Activated T-helper 17 cell treated with anti-CD3 and anti-CD28 coated beads, Interleukin-2, amount 50 U/mL, for 72 hours (primary cell): ENCODE measurements at regions not wholly inside any gene's neighbourhood (a gene's known extent, or its start where the extent isn't known, plus 50 kb on each side); places are given as distances from the start of the nearest gene placed in this dataset.
"Not testable (repeated sequence)": the region's sequence is repeated elsewhere in the genome, so short reads cannot be mapped to it uniquely, and the experiment has no call there.

ENCODE experiments used
- ATAC-seq: fragments of 150-1000 bp; cut with Tn5 transposase; replicated peaks from 2 replicates; pipeline ENCODE4 v1.10.0; 2021; ENCODE audit warnings: mild to moderate bottlenecking, moderate library complexity
- H3K27ac Mint-ChIP-seq: one replicate; pipeline ENCODE4 v1.8.0; 2022; ENCODE audit warnings: mixed read lengths
- H3K27me3 Mint-ChIP-seq: one replicate; pipeline ENCODE4 v1.8.0; 2022; ENCODE audit warnings: mixed read lengths
- H3K36me3 Mint-ChIP-seq: one replicate; pipeline ENCODE4 v1.8.0; 2022; ENCODE audit warnings: low read depth, mild to moderate bottlenecking, mixed read lengths
- H3K4me1 Mint-ChIP-seq: one replicate; pipeline ENCODE4 v1.8.0; 2022; ENCODE audit warnings: mixed read lengths
- H3K4me3 Mint-ChIP-seq: one replicate; pipeline ENCODE4 v1.8.0; 2022; ENCODE audit warnings: mild to moderate bottlenecking, mixed read lengths
- H3K9me3 Mint-ChIP-seq: one replicate; pipeline ENCODE4 v1.8.0; 2022; ENCODE audit warnings: mixed read lengths

- ATAC-seq, H3K4me1 Mint-ChIP-seq, H3K27ac Mint-ChIP-seq, H3K36me3 Mint-ChIP-seq, H3K4me3 Mint-ChIP-seq, H3K9me3 Mint-ChIP-seq, H3K27me3 Mint-ChIP-seq: not testable (repeated sequence)
Observed at GRCh38 chr3:75332090-75332489, 332.0 kb upstream of the FRG2C start.

DNA sequence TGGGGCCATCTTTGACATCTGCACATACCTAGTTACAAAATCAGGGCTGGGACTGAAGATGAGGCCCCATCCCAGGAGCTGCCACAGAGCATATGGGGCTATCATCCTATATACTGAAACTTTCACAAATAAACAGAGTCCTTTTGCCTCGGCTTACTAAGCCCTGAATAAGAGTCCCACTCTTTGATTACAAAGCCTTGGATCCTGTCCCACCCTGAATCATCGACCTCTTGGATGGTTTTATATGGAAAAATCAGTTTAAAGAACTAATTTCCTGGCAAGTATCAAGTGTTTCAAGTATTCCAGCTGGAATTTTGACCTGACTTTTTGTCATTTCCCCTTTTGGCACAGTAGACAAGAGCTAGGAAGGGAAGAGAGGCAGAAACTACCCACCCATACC is 331.3 kb upstream of the FRG2C start:
- no peak for ATAC-seq
- Mint-ChIP-seq H3K4me3 (no peak overlapping the region), H3K4me1 (no peaks in the 10 kb centered on the region), H3K36me3 (no peaks in the 10 kb centered on the region), H3K9me3 (no peaks in the 10 kb centered on the region), H3K27me3 (peaks cover 3% of the 10 kb centered on the region), H3K27ac (no peak overlapping the region)

DNA sequence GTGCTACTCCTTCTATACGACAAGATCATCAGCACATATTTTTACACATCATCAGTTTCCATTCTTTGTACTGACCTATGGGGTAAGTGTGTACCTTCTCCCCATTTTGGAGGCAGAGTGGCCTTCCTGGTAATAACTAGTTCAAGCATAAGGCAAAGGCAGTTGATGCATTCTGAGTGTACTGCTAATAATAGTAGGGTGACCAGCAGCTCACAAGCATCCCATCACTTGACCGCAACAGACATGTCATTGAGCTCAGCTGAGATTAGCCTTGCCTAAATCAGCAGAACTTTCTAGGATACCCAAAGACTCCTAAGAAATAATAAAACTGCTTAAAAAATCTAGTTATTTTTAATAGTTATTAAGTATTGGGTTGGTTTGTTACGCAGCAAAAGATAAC is 329.8 kb upstream of the FRG2C start:
- Mint-ChIP-seq H3K27ac (no peak overlapping the region), H3K4me1 (no peaks in the 10 kb centered on the region), H3K4me3 (no peak overlapping the region), H3K36me3 (no peaks in the 10 kb centered on the region), H3K9me3 (no peaks in the 10 kb centered on the region), H3K27me3 (peaks cover 3% of the 10 kb centered on the region)
- no peak for ATAC-seq

DNA sequence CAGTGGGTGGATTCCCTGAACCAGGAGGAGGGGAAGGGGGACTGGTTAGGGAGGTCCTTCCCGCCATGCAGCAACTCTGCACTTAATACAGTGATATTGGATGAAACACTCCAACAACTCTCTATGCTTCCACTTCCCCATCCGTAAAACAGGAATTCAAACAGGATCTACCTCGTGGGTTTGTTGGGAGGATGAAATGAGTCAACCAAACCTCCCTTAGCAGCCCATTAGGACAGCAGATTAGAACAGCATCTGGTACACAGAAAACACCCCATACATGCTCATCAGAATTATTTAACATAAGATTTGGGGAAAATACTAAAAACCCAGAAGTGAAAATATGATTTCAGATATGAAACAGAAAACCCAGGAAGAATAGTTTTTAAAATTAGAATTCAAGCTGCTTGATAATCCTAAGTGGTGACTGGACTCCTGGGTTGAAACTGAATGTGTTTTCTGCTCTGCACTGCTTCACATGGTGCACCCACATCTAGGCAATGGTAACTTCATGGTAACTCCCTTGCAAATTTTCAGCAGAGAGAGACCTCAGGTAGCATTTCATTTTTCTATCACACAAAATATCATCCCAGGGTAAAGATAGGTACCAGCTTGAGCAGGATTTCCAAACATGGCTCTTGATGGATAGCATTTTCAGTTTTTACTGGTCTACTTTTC is 326.8 kb upstream of the FRG2C start:
- no peaks in the 10 kb centered on the region for H3K4me1 Mint-ChIP-seq
- no peak for ATAC-seq
- no peak overlapping the region for H3K27ac Mint-ChIP-seq
- no peak overlapping the region for H3K4me3 Mint-ChIP-seq
- H3K36me3 Mint-ChIP-seq: no peaks in the 10 kb centered on the region
- H3K27me3 Mint-ChIP-seq: peaks cover 6% of the 10 kb centered on the region
- no peaks in the 10 kb centered on the region for H3K9me3 Mint-ChIP-seq

- H3K9me3 Mint-ChIP-seq: no peaks in the 10 kb centered on the region
- H3K27me3 Mint-ChIP-seq: peaks cover 10% of the 10 kb centered on the region
- no peak for ATAC-seq
- H3K36me3 Mint-ChIP-seq: no peaks in the 10 kb centered on the region
- H3K4me1 Mint-ChIP-seq: no peaks in the 10 kb centered on the region
- H3K27ac Mint-ChIP-seq: no peak overlapping the region
- H3K4me3 Mint-ChIP-seq: no peak overlapping the region
Observed at GRCh38 chr3:75338342-75338741, 325.8 kb upstream of the FRG2C start.

DNA sequence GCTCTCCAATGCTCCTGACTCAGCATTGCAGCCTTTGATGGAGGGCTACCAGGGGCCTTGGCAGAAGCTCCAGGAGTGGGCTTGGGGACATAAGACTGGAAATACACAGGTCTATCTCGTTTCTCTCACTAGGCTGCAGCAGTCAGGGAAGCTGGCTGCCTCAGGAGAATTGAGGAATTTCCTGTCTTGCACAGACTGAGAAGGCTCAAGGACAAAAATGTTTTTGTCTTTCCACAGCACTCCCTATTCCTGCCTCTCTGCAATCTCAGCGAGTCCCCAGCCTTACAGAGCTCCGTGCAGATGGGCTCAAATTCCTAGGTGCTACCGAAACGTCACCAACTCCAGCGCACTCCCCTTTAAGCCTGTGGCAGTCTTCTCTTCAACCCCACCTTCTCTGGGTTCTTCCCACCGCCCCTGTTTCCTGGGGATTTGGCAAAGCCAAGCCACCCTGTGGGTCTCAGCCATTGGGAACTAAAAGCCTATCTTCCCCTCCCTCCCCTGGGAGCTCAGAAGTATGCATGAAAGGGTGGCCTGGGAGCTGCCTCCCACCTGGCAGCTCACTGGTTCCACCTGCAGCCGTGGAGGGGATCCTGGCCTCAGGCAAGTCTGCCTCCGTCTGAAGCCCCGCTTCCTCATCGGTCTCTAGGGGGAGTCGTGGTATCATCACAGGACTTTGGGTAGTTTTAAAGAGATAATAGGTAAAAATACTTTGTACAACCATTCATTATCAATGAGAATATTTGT is 322.6 kb upstream of the FRG2C start:
- no peak overlapping the region for H3K27ac Mint-ChIP-seq
- ATAC-seq: no peak
- no peaks in the 10 kb centered on the region for H3K9me3 Mint-ChIP-seq
- no peaks in the 10 kb centered on the region for H3K36me3 Mint-ChIP-seq
- peaks cover 7% of the 10 kb centered on the region for H3K27me3 Mint-ChIP-seq
- no peak overlapping the region for H3K4me3 Mint-ChIP-seq
- no peaks in the 10 kb centered on the region for H3K4me1 Mint-ChIP-seq

DNA sequence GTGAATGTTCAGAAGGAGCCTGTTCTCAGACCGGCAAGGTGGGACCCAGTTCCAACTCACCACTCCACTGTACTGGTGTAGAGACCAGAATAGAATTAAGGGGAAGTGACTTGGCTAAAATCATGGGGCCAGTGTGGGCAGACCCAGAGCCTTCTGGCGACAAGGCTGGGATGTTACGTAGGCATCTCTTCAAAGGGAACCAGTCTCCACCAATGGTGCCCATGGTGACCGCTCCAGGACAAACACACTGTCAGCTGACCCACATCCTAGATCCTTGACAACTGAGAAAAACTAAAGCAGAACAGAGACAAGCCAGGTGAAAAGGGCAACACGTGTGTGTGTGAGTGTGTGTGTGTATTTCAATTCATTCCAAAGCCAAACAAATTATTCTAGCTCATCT is 321.7 kb upstream of the FRG2C start:
- Mint-ChIP-seq H3K9me3 (no peaks in the 10 kb centered on the region), H3K4me1 (no peaks in the 10 kb centered on the region), H3K27ac (no peak overlapping the region), H3K27me3 (peaks cover 7% of the 10 kb centered on the region), H3K4me3 (no peak overlapping the region), H3K36me3 (no peaks in the 10 kb centered on the region)
- ATAC-seq: no peak

GRCh38 chr3:75350536-75350935 is 313.6 kb upstream of the FRG2C start:
- H3K36me3 Mint-ChIP-seq, H3K4me1 Mint-ChIP-seq, H3K9me3 Mint-ChIP-seq, ATAC-seq, H3K27ac Mint-ChIP-seq, H3K27me3 Mint-ChIP-seq, H3K4me3 Mint-ChIP-seq: not testable (repeated sequence)

DNA sequence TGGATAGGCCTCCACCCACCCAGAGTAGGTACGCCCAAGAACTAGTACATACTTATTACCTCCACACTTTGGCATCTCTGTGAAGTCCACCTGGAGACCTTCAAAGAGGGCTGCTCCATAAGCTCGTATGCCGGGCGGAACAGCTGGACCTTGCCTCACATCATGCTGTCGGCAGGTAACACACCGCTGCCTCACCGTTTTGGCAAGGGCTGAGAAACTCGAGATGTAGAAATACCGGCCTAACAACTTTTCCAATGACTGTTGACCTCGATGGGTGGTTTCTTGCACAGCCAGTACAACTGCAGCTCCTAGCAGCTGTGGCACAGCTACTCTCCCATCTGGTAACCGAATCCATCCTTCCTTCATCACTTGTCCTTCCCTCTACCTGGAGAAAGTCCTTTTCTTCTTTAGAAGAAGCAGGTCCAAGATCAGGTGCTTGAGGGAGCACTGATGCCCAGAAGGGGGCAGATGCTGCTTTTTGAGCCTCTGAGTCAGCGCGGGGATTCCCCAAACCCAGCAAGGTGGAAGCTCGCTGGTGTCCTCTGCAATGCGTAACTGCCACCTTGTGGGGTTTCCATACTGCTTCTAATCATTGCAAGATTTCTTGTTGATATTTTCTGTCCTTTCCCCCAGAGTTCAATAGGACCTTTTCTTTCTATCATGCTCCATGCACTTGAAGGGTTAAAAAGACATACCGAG is 301.9 kb upstream of the FRG2C start:
- not testable (repeated sequence) for ATAC-seq, H3K9me3 Mint-ChIP-seq, H3K36me3 Mint-ChIP-seq, H3K4me3 Mint-ChIP-seq, H3K27ac Mint-ChIP-seq, H3K4me1 Mint-ChIP-seq, H3K27me3 Mint-ChIP-seq

- not testable (repeated sequence) for H3K36me3 Mint-ChIP-seq, ATAC-seq, H3K4me1 Mint-ChIP-seq, H3K27me3 Mint-ChIP-seq, H3K4me3 Mint-ChIP-seq, H3K27ac Mint-ChIP-seq, H3K9me3 Mint-ChIP-seq
Observed at GRCh38 chr3:75372964-75373363, 291.2 kb upstream of the FRG2C start.

- H3K36me3 Mint-ChIP-seq, H3K4me1 Mint-ChIP-seq, H3K4me3 Mint-ChIP-seq, H3K27ac Mint-ChIP-seq, ATAC-seq, H3K9me3 Mint-ChIP-seq, H3K27me3 Mint-ChIP-seq: not testable (repeated sequence)
Observed at GRCh38 chr3:75379840-75380239, 284.3 kb upstream of the FRG2C start.

DNA sequence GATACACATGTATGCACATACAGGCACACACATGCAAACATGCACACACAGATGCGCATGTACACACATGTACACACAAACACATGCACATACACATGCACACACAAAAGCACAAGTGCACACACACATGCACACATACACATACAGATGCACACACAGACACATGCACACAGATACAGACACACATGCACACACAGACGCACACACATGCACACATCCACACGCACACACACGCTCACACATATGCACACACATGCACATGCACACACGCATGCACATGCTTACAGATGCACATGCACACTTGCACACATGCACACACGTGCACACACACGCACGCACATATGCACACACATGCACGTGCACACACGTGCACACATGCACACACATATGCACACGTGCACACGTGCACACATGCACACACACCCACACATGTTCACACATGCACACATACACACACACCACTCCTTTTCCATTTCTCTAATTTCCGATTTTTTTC is 283.8 kb upstream of the FRG2C start:
- peaks cover 3% of the 10 kb centered on the region for H3K27me3 Mint-ChIP-seq
- H3K4me1 Mint-ChIP-seq: no peaks in the 10 kb centered on the region
- H3K9me3 Mint-ChIP-seq: peaks cover 9% of the 10 kb centered on the region
- ATAC-seq: no peak
- no peak overlapping the region for H3K27ac Mint-ChIP-seq
- no peak overlapping the region for H3K4me3 Mint-ChIP-seq
- no peaks in the 10 kb centered on the region for H3K36me3 Mint-ChIP-seq

DNA sequence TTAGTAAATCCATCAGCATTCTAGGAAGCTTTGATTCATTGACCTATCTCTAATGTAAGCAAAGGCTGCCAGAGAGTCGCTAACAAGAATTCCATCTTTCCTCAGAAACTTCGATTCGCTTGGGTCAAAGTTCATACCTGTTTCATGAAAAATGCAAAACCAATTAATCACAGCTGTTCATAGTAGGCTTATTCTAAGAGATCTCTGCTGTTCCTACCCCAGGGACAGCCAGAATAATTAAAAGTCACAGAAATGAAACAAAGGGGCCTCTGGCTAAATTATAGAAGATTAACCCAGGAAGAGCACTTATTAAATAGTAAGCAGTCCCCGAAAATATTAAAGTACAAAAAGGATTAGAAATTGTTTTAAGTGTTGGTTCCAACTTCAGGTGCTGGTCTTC is 280.1 kb upstream of the FRG2C start:
- H3K27me3 Mint-ChIP-seq, H3K4me3 Mint-ChIP-seq, H3K27ac Mint-ChIP-seq, H3K36me3 Mint-ChIP-seq, ATAC-seq, H3K4me1 Mint-ChIP-seq, H3K9me3 Mint-ChIP-seq: not testable (repeated sequence)

DNA sequence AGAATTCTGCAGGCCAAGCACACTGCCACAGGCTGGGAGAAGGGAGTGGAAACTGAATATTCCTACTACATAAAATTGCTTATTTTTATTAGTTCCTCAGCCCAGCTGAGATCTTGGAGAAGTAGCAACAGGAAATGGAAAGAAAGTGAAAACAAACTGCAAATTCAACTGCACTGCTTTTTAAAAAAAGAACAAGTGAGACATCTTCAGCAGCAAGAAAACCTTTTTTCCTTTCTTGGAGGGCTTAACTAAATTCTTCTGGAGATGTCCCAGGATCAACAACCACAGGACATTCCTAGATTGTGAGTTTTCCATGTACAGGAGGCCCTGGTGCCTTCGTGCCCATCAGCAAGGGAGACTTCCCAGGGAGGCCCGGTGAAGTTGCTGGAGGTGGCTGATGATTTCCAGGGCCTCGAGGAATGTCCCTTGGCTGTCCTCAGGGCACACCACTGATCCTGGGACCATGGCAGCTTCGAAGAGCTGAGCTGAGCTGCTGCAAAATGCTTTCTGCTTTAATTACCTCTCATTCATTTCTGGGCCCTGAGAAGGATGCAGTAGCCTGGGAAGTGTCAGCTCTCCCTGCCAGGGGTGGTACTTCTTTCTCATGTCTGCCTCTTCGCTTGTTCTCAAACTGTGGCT is 275.5 kb upstream of the FRG2C start:
- H3K27me3 Mint-ChIP-seq, ATAC-seq, H3K9me3 Mint-ChIP-seq, H3K4me1 Mint-ChIP-seq, H3K27ac Mint-ChIP-seq, H3K36me3 Mint-ChIP-seq, H3K4me3 Mint-ChIP-seq: not testable (repeated sequence)

- not testable (repeated sequence) for H3K9me3 Mint-ChIP-seq, ATAC-seq, H3K4me1 Mint-ChIP-seq
Observed at GRCh38 chr3:75393288-75393694, 270.8 kb upstream of the FRG2C start.

More at GRCh38 chr3:75393288-75393694, 270.8 kb upstream of the FRG2C start:
- H3K36me3 Mint-ChIP-seq, H3K27me3 Mint-ChIP-seq, H3K27ac Mint-ChIP-seq, H3K4me3 Mint-ChIP-seq: not testable (repeated sequence)
